HEK293 (cell line): ENCODE measurements at regions not wholly inside any gene's neighbourhood (a gene's known extent, or its start where the extent isn't known, plus 50 kb on each side); places are given as distances from the start of the nearest gene placed in this dataset.
"Not testable (repeated sequence)": the region's sequence is repeated elsewhere in the genome, so short reads cannot be mapped to it uniquely, and the experiment has no call there.

Experiments
- CTCF ChIA-PET: fragments of 350-600 bp; formaldehyde crosslinking; extraction: SDS; loops from one replicate; lab custom pipeline; 2021; ENCODE audit warnings: antibody characterized with exemption; lab: Yijun Ruan, JAX
- POLR2A ChIA-PET: fragments of 300-600 bp; formaldehyde crosslinking; extraction: SDS; loops from one replicate; lab custom pipeline; 2020; ENCODE audit warnings: antibody characterized with exemption, inconsistent platforms; lab: Yijun Ruan, JAX
- H3K27ac ChIP-seq: fragments of 200-500 bp; sonication (Bioruptor generic); 2 replicates; pipeline ENCODE4 v1.5.1; 2014; ENCODE audit warnings: low read depth, low read length, control low read depth, inconsistent platforms; ENCODE audit errors: extremely low read depth
- H3K36me3 ChIP-seq, 2 experiments: fragments of 200-500 bp in 1 of 2; sonication (Bioruptor generic) in 1 of 2; 1 replicate in 1 of 2; 2 replicates in 1 of 2; pipeline ENCODE4 v1.5.1; 2014 to 2017; ENCODE audit warnings: inconsistent platforms in 2 of 2, low read length in 2 of 2; ENCODE audit not compliant: control insufficient read depth in 2 of 2, insufficient read depth in 1 of 2
- H3K4me1 ChIP-seq: fragments of 200-500 bp; sonication (Bioruptor generic); 2 replicates; pipeline ENCODE4 v1.5.1; 2014; ENCODE audit warnings: mild to moderate bottlenecking, low read length, inconsistent platforms; ENCODE audit not compliant: control insufficient read depth, insufficient read depth
- H3K4me3 ChIP-seq: 2 replicates; pipeline ENCODE4 v1.5.1; 2011; ENCODE audit warnings: low read depth, mild to moderate bottlenecking, control low read depth, low read length, moderate library complexity
- H3K9me3 ChIP-seq: fragments of 200-500 bp; sonication (Bioruptor generic); 2 replicates; pipeline ENCODE4 v1.5.1; 2014; ENCODE audit warnings: low read depth, low read length, inconsistent platforms; ENCODE audit not compliant: control insufficient read depth, insufficient read depth
- REST ChIP-seq: fragments of 450-650 bp; formaldehyde crosslinking; IDR thresholded peaks from 2 replicates; pipeline ENCODE4 v1.5.1; 2016; ENCODE audit warnings: missing biosample characterization, missing genetic modification characterization
- ZBTB11 ChIP-seq: fragments of 450-650 bp; formaldehyde crosslinking; conservative IDR thresholded peaks from 2 replicates; pipeline ENCODE4 v1.5.1; 2016; ENCODE audit warnings: low read depth, missing biosample characterization, missing genetic modification characterization
- ZBTB8A ChIP-seq: fragments of 450-650 bp; formaldehyde crosslinking; IDR thresholded peaks from 2 replicates; pipeline ENCODE4 v1.5.1; 2016; ENCODE audit warnings: missing biosample characterization, missing genetic modification characterization
- ZNF394 ChIP-seq: fragments of 450-650 bp; formaldehyde crosslinking; IDR thresholded peaks from 2 replicates; pipeline ENCODE4 v1.5.1; 2016; ENCODE audit warnings: missing biosample characterization, missing genetic modification characterization, mild to moderate bottlenecking, moderate library complexity, borderline replicate concordance
- ZNF426 ChIP-seq: fragments of 450-650 bp; formaldehyde crosslinking; IDR thresholded peaks from 2 replicates; pipeline ENCODE4 v1.5.1; 2017; ENCODE audit warnings: missing biosample characterization, missing genetic modification characterization, mild to moderate bottlenecking, inconsistent platforms, moderate library complexity
- ZNF518A ChIP-seq: fragments of 450-650 bp; formaldehyde crosslinking; conservative IDR thresholded peaks from 2 replicates; pipeline ENCODE4 v1.5.1; 2016; ENCODE audit warnings: low read depth, missing biosample characterization, missing genetic modification characterization
- ZNF555 ChIP-seq: fragments of 450-650 bp; formaldehyde crosslinking; conservative IDR thresholded peaks from 2 replicates; pipeline ENCODE4 v1.5.1; 2017; ENCODE audit warnings: missing biosample characterization, mild to moderate bottlenecking, missing genetic modification characterization, inconsistent platforms
- ZNF623 ChIP-seq: fragments of 450-650 bp; formaldehyde crosslinking; IDR thresholded peaks from 2 replicates; pipeline ENCODE4 v1.5.1; 2016; ENCODE audit warnings: missing biosample characterization, missing genetic modification characterization
- ZNF654 ChIP-seq: fragments of 450-650 bp; formaldehyde crosslinking; IDR thresholded peaks from 2 replicates; pipeline ENCODE4 v1.5.1; 2016; ENCODE audit warnings: low read depth, missing biosample characterization, missing genetic modification characterization

- H3K9me3 ChIP-seq, H3K4me1 ChIP-seq, CTCF ChIA-PET, H3K4me3 ChIP-seq, POLR2A ChIA-PET, H3K27ac ChIP-seq: not testable (repeated sequence)
- H3K36me3 ChIP-seq: peaks cover 0 to 12% of the 10 kb centered on the region in 2 experiments; a peak in 1 of 3 replicates
Measured at GRCh38 chr20:30405061-30405460, 852.4 kb upstream of the DEFB115 start.

GRCh38 chr20:30405585-30405984 is 851.9 kb upstream of the DEFB115 start:
- H3K4me3 ChIP-seq, H3K36me3 ChIP-seq, H3K4me1 ChIP-seq, H3K27ac ChIP-seq, CTCF ChIA-PET, POLR2A ChIA-PET, H3K9me3 ChIP-seq: not testable (repeated sequence)

GRCh38 chr20:30406370-30406769 is 851.1 kb upstream of the DEFB115 start:
- POLR2A ChIA-PET, H3K27ac ChIP-seq, CTCF ChIA-PET, H3K9me3 ChIP-seq, H3K36me3 ChIP-seq, H3K4me1 ChIP-seq, H3K4me3 ChIP-seq: not testable (repeated sequence)
- TF ChIP-seq REST (tag by site-specific recombination): peak; percentile 15; the same call in 1 of the 2 replicates
- peak; percentile 36 for TF ChIP-seq ZNF555 (tag by site-specific recombination)
- peak; percentile 62; the same call in 1 of the 2 replicates for TF ChIP-seq ZNF518A (tag by site-specific recombination)
- peak; percentile 28 for TF ChIP-seq ZNF426 (tag by site-specific recombination)
- TF ChIP-seq ZNF394: peak; percentile 45; the same call in 1 of the 2 replicates
- 0 out of 2 replicates have a peak, but pooled peaks have one; percentile 12 for TF ChIP-seq ZNF654 (tag by site-specific recombination)
- TF ChIP-seq ZBTB11 (tag by site-specific recombination): peak; percentile 52
- peak; percentile 27; the same call in 1 of the 2 replicates for TF ChIP-seq ZNF623
- peak; percentile 43; the same call in 1 of the 2 replicates for TF ChIP-seq ZBTB8A (tag by site-specific recombination)
